ENCODE measurements at regions not wholly inside any gene's neighbourhood (a gene's known extent, or its start where the extent isn't known, plus 50 kb on each side); places are given as distances from the start of the nearest gene placed in this dataset.

- TF ChIP-seq CTCF (IDR thresholded peaks at IDR 0.05) (no peak), POLR2A (IDR thresholded peaks at IDR 0.05) (no peak)
These were observed 386.8 kb upstream of the PLSCR5 start for GRCh38 chr3:146991907-146992306.

Data from right lobe of liver (tissue), 4 donors.